GM10266 (cell line): ENCODE measurements at regions not wholly inside any gene's neighbourhood (a gene's known extent, or its start where the extent isn't known, plus 50 kb on each side); places are given as distances from the start of the nearest gene placed in this dataset.

ENCODE experiments used
- DNase-seq: peaks from one replicate; pipeline ENCODE4 v3.0.0; 2012; ENCODE audit errors: extremely low spot score
- CTCF ChIP-seq: IDR thresholded peaks from 2 replicates; pipeline ENCODE4 v1.5.1; 2012; ENCODE audit warnings: mild to moderate bottlenecking, low read depth; ENCODE audit not compliant: control insufficient read depth, insufficient read depth; ENCODE audit errors: missing control alignments

- no peak for TF ChIP-seq CTCF
- DNase-seq, result no peak
Observed at GRCh38 chr14:27392153-27392552, 794.3 kb upstream of the NOVA1 start.

GRCh38 chr14:27409944-27410343 is 812.1 kb upstream of the NOVA1 start:
- no peak for TF ChIP-seq CTCF
- no peak for DNase-seq

GRCh38 chr14:27410981-27411380 is 813.1 kb upstream of the NOVA1 start:
- TF ChIP-seq CTCF, result no peak
- no peak for DNase-seq

GRCh38 chr14:27427796-27428195 is 830.0 kb upstream of the NOVA1 start:
- no peak for DNase-seq
- TF ChIP-seq CTCF, result no peak

- DNase-seq, result no peak
- TF ChIP-seq CTCF, result no peak
Observed at GRCh38 chr14:27435923-27436670, 838.3 kb upstream of the NOVA1 start.

GRCh38 chr14:27484633-27485032 is 886.8 kb upstream of the NOVA1 start:
- DNase-seq, result no peak
- TF ChIP-seq CTCF, result no peak

GRCh38 chr14:27485193-27485592 is 887.4 kb upstream of the NOVA1 start:
- no peak for DNase-seq
- TF ChIP-seq CTCF, result no peak
